ENCODE measurements at regions not wholly inside any gene's neighbourhood (a gene's known extent, or its start where the extent isn't known, plus 50 kb on each side); places are given as distances from the start of the nearest gene placed in this dataset.
"Not testable (repeated sequence)": the region's sequence is repeated elsewhere in the genome, so short reads cannot be mapped to it uniquely, and the experiment has no call there.

DNA sequence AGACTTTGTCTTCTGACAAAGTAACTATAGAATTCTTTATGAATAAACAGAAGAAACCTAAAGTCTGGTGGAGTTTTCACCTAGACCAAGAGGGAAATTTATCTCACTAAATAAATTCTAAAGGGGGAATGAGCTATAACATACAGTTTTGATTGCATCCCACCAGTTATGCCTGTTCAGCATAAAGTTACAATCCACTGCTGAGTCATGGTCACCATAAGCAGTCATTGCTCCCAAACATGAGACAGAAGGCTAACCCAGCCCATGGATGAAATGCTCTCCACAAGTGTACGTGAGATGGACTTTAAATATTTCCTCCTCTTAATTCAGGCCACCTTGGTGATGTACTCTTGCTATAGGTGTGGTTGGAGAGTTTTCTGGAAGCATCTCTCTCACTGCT is 96.7 kb upstream of the CCT8L2 start:
- TF ChIP-seq, protein P1, sequence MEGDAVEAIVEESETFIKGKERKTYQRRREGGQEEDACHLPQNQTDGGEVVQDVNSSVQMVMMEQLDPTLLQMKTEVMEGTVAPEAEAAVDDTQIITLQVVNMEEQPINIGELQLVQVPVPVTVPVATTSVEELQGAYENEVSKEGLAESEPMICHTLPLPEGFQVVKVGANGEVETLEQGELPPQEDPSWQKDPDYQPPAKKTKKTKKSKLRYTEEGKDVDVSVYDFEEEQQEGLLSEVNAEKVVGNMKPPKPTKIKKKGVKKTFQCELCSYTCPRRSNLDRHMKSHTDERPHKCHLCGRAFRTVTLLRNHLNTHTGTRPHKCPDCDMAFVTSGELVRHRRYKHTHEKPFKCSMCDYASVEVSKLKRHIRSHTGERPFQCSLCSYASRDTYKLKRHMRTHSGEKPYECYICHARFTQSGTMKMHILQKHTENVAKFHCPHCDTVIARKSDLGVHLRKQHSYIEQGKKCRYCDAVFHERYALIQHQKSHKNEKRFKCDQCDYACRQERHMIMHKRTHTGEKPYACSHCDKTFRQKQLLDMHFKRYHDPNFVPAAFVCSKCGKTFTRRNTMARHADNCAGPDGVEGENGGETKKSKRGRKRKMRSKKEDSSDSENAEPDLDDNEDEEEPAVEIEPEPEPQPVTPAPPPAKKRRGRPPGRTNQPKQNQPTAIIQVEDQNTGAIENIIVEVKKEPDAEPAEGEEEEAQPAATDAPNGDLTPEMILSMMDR (IDR thresholded peaks at IDR 0.05): not testable (repeated sequence)
- TF ChIP-seq POLR2A, EP300, POLR2AphosphoS5 (IDR thresholded peaks at IDR 0.05): not testable (repeated sequence)

Data from suprapubic skin (tissue), 4 donors.